Muscle layer of colon (tissue), 2 donors: ENCODE measurements at regions not wholly inside any gene's neighbourhood (a gene's known extent, or its start where the extent isn't known, plus 50 kb on each side); places are given as distances from the start of the nearest gene placed in this dataset.
A peak's percentile ranks its signal among the peaks of the same experiment; 100 is the strongest.

Source experiments
- H3K27ac ChIP-seq: one replicate; pipeline ENCODE4 v1.7.0; 2013; ENCODE audit warnings: low read depth, mild to moderate bottlenecking, low read length, moderate library complexity
- H3K27me3 ChIP-seq, 2 donors: one replicate each; pipeline ENCODE4 v1.7.0; 2013; ENCODE audit warnings: low read length in 2 of 2, mild to moderate bottlenecking in 2 of 2; ENCODE audit not compliant: insufficient read depth in 2 of 2, control insufficient read depth in 1 of 2
- H3K36me3 ChIP-seq: one replicate; pipeline ENCODE4 v1.7.0; 2013; ENCODE audit warnings: mild to moderate bottlenecking, low read length; ENCODE audit not compliant: insufficient read depth
- H3K4me1 ChIP-seq: one replicate; pipeline ENCODE4 v1.7.0; 2013; ENCODE audit warnings: mild to moderate bottlenecking, low read length; ENCODE audit not compliant: insufficient read depth
- H3K4me3 ChIP-seq, 2 donors: one replicate each; pipeline ENCODE4 v1.7.0; 2013; ENCODE audit warnings: low read length in 2 of 2, low read depth in 1 of 2, mild to moderate bottlenecking in 1 of 2, moderate library complexity in 1 of 2
- H3K9ac ChIP-seq: one replicate; pipeline ENCODE4 v1.7.0; 2013; ENCODE audit warnings: low read length
- H3K9me3 ChIP-seq: one replicate; pipeline ENCODE4 v1.7.0; 2013; ENCODE audit warnings: mild to moderate bottlenecking, low read length
- donor health status: abdominal sarcoma.
- donor health status: Adenocarcinoma of cecum.

- H3K4me1 ChIP-seq: peaks cover 6% of the 10 kb centered on the region
- no peak overlapping the region for H3K9ac ChIP-seq
- H3K36me3 ChIP-seq: no peaks in the 10 kb centered on the region
- H3K9me3 ChIP-seq: no peaks in the 10 kb centered on the region
- H3K4me3 ChIP-seq: no peak overlapping the region
- no peaks in the 10 kb centered on the region for H3K27me3 ChIP-seq
- no peak overlapping the region for H3K27ac ChIP-seq
Observed at GRCh38 chr13:37929308-37929707, 59.7 kb upstream of the TRPC4 start.

- H3K4me3 ChIP-seq: no peak overlapping the region
- no peaks in the 10 kb centered on the region for H3K9me3 ChIP-seq
- H3K4me1 ChIP-seq: no peaks in the 10 kb centered on the region
- H3K27me3 ChIP-seq: no peaks in the 10 kb centered on the region
- H3K9ac ChIP-seq: no peak overlapping the region
- no peaks in the 10 kb centered on the region for H3K36me3 ChIP-seq
- H3K27ac ChIP-seq: no peak overlapping the region
Observed at GRCh38 chr13:37927561-37927960, 58.0 kb upstream of the TRPC4 start.

DNA sequence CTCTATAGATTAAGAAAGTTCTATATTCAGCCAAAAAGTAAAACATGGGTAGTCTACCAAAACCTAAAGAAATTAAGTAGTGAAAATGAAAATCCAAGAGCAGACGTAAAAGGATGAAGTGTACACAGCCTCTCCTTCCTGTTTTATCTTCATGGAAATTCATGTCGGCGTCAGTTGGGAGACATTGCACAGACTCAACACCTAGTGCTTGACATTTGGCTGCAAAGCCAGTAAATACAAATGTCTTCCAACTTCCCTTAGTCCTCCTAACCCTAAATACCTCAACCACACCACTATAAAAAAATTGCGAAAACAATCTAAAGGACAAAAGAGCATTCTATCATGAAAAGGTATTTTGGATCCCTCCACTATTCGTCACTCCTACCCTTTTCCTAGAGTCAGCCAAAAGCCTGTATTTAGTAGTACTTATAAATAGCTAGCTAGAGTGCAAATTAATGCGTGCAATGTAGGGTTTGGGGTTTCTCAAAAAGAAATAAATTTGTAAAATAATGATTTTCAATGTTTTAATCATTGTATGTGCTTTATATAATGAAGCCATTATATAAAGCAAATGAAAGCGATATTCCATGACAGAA is 56.4 kb upstream of the TRPC4 start:
- Histone ChIP-seq H3K27ac (peak overlapping the region; percentile 48), H3K36me3 (no peaks in the 10 kb centered on the region), H3K9ac (no peak overlapping the region), H3K27me3 (no peaks in the 10 kb centered on the region), H3K4me1 (no peaks in the 10 kb centered on the region), H3K9me3 (no peaks in the 10 kb centered on the region), H3K4me3 (no peak overlapping the region)

DNA sequence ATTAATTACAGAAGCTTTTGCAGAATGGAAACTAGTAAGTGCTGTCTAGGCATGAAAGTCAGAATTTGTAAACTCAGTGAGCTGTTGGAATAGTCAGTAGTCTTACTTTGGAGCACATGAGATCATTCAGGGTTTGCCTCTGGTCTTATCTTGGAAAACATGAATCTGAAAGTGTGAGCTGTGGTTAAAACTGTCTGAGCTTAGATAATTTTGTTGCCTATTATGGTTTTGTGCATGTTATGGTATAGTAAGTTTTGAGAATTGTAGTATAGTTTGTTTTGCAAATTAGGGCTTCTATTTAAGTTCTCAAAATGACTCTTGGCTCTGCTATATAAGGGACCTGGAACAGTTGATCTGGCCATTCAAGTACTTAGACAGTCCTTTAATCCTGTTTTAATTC is 53.7 kb upstream of the TRPC4 start:
- no peaks in the 10 kb centered on the region for H3K4me1 ChIP-seq
- H3K27ac ChIP-seq: no peak overlapping the region
- no peaks in the 10 kb centered on the region for H3K36me3 ChIP-seq

DNA sequence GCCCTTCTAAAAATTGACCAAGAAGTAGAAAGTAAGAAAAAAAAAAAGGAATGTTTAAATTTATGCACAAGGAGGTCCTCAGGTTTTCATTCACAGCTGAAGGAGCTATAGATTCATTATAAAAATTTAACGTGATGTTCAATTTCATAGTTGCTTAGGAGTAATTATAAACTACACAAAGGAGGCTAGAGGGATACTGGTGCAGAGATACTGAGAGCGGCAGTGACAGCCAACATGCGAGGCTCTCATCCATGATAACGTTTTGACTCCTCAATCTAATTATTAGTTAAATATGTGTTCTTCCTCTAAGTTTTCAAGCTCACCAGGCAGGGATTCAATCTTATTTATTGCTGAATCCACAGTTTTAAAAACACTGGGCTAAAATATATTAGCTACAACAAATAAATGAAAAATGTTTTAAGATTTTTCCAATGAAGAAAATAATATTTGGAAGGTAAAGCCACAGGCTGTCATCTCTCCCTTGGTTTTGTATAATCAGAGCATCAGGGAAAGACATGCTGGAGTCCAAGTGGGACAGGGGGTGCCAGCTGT is 49.8 kb upstream of the TRPC4 start:
- Histone ChIP-seq H3K36me3 (no peaks in the 10 kb centered on the region), H3K9ac (no peak overlapping the region), H3K4me3 (peak overlapping the region in 1 of 2 donors; percentile 17), H3K9me3 (no peaks in the 10 kb centered on the region), H3K27me3 (no peaks in the 10 kb centered on the region), H3K27ac (no peak overlapping the region), H3K4me1 (no peaks in the 10 kb centered on the region)

More for the DNA sequence above, 53.7 kb upstream of the TRPC4 start:
- H3K9ac ChIP-seq: no peak overlapping the region
- no peaks in the 10 kb centered on the region for H3K27me3 ChIP-seq
- no peaks in the 10 kb centered on the region for H3K9me3 ChIP-seq
- no peak overlapping the region for H3K4me3 ChIP-seq
